ENCODE measurements at regions not wholly inside any gene's neighbourhood (a gene's known extent, or its start where the extent isn't known, plus 50 kb on each side); places are given as distances from the start of the nearest gene placed in this dataset.

DNA sequence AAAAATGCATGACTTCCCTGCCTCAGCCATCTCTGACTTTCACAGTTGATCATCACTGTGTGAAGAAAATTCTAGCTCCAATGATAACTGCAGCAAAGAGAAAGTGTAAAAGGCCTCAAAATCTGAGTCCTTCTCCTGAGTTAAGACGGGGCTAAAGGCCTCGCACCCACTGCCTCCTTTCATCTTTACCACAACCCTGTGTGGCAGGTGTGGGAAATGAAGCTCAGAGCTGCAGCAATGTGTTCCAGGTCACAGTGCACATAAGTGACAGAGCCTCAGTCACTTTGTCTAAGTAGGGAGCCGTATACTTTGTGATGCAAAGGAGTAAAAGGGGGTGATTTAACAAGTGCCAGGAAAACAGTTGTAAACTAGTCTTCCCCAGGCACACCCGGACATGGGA, 144.7 kb upstream of the TMCC3 start:
- no peak for TF ChIP-seq EZH2 (IDR thresholded peaks at IDR 0.05; ENCODE audit: borderline replicate concordance, low read length)
- TF ChIP-seq, protein P1, sequence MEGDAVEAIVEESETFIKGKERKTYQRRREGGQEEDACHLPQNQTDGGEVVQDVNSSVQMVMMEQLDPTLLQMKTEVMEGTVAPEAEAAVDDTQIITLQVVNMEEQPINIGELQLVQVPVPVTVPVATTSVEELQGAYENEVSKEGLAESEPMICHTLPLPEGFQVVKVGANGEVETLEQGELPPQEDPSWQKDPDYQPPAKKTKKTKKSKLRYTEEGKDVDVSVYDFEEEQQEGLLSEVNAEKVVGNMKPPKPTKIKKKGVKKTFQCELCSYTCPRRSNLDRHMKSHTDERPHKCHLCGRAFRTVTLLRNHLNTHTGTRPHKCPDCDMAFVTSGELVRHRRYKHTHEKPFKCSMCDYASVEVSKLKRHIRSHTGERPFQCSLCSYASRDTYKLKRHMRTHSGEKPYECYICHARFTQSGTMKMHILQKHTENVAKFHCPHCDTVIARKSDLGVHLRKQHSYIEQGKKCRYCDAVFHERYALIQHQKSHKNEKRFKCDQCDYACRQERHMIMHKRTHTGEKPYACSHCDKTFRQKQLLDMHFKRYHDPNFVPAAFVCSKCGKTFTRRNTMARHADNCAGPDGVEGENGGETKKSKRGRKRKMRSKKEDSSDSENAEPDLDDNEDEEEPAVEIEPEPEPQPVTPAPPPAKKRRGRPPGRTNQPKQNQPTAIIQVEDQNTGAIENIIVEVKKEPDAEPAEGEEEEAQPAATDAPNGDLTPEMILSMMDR (IDR thresholded peaks at IDR 0.05; ENCODE audit: low read length), result no peak
